Liver (tissue), 3 donors: ENCODE measurements at regions not wholly inside any gene's neighbourhood (a gene's known extent, or its start where the extent isn't known, plus 50 kb on each side); places are given as distances from the start of the nearest gene placed in this dataset.

Experiments used
- CTCF ChIP-seq: fragments of 150-350 bp; IDR thresholded peaks from 2 replicates; pipeline ENCODE4 v1.5.1; 2017; ENCODE audit warnings: improper control_type of control experiment, low read depth, low read length; ENCODE audit not compliant: missing input control
- EGR1 ChIP-seq, 2 donors: IDR thresholded peaks; 2 replicates each; pipeline ENCODE4 v1.6.1; 2016 to 2018; ENCODE audit warnings: antibody characterized with exemption in 2 of 2, low read depth in 2 of 2
- GABPA ChIP-seq, 2 donors: IDR thresholded peaks in 1 of 2; conservative IDR thresholded peaks in 1 of 2; 2 replicates each; pipeline ENCODE4 v1.6.1; 2016; ENCODE audit warnings: antibody characterized with exemption in 2 of 2, mild to moderate bottlenecking in 1 of 2, moderate library complexity in 1 of 2
- JUND ChIP-seq, 2 donors: IDR thresholded peaks; 2 replicates each; pipeline ENCODE4 v1.6.1; 2016; ENCODE audit warnings: antibody characterized with exemption in 2 of 2
- RAD21 ChIP-seq, 2 donors: IDR thresholded peaks; 2 replicates each; pipeline ENCODE4 v1.6.1; 2016; ENCODE audit warnings: antibody characterized with exemption in 2 of 2, mild to moderate bottlenecking in 2 of 2
- SP1 ChIP-seq: IDR thresholded peaks from 2 replicates; pipeline ENCODE4 v1.6.1; 2018; ENCODE audit warnings: antibody characterized with exemption, mild to moderate bottlenecking
- YY1 ChIP-seq: IDR thresholded peaks from 2 replicates; pipeline ENCODE4 v1.6.1; 2016; ENCODE audit warnings: antibody characterized with exemption, mild to moderate bottlenecking
- ZBTB33 ChIP-seq: IDR thresholded peaks from 2 replicates; pipeline ENCODE4 v1.6.1; 2016; ENCODE audit warnings: antibody characterized with exemption
- TF ChIP-seq, protein P1 (sequence below): IDR thresholded peaks from 2 replicates; pipeline ENCODE4 v1.6.1; 2016; ENCODE audit warnings: antibody characterized with exemption
- TF ChIP-seq, protein P2 (sequence below): IDR thresholded peaks from 2 replicates; pipeline ENCODE4 v1.6.1; 2016; ENCODE audit warnings: antibody characterized with exemption
- TF ChIP-seq, protein P3 (sequence below): IDR thresholded peaks from 2 replicates; pipeline ENCODE4 v1.6.1; 2016; ENCODE audit warnings: antibody characterized with exemption, mild to moderate bottlenecking
- donor health status: healthy.
- donor health status: healthy.

- no peak for TF ChIP-seq CTCF
- TF ChIP-seq, protein P1, sequence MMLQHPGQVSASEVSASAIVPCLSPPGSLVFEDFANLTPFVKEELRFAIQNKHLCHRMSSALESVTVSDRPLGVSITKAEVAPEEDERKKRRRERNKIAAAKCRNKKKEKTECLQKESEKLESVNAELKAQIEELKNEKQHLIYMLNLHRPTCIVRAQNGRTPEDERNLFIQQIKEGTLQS = no peak
- no peak for TF ChIP-seq EGR1 (IDR thresholded peaks at IDR 0.05; ENCODE audit: low read depth in 2 of 2)
- TF ChIP-seq, protein P2, sequence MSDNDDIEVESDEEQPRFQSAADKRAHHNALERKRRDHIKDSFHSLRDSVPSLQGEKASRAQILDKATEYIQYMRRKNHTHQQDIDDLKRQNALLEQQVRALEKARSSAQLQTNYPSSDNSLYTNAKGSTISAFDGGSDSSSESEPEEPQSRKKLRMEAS = no peak
- TF ChIP-seq, protein P3, sequence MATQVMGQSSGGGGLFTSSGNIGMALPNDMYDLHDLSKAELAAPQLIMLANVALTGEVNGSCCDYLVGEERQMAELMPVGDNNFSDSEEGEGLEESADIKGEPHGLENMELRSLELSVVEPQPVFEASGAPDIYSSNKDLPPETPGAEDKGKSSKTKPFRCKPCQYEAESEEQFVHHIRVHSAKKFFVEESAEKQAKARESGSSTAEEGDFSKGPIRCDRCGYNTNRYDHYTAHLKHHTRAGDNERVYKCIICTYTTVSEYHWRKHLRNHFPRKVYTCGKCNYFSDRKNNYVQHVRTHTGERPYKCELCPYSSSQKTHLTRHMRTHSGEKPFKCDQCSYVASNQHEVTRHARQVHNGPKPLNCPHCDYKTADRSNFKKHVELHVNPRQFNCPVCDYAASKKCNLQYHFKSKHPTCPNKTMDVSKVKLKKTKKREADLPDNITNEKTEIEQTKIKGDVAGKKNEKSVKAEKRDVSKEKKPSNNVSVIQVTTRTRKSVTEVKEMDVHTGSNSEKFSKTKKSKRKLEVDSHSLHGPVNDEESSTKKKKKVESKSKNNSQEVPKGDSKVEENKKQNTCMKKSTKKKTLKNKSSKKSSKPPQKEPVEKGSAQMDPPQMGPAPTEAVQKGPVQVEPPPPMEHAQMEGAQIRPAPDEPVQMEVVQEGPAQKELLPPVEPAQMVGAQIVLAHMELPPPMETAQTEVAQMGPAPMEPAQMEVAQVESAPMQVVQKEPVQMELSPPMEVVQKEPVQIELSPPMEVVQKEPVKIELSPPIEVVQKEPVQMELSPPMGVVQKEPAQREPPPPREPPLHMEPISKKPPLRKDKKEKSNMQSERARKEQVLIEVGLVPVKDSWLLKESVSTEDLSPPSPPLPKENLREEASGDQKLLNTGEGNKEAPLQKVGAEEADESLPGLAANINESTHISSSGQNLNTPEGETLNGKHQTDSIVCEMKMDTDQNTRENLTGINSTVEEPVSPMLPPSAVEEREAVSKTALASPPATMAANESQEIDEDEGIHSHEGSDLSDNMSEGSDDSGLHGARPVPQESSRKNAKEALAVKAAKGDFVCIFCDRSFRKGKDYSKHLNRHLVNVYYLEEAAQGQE = no peak
- no peak for TF ChIP-seq YY1
- no peak for TF ChIP-seq RAD21 (IDR thresholded peaks at IDR 0.05)
- no peak for TF ChIP-seq JUND (IDR thresholded peaks at IDR 0.05)
- TF ChIP-seq SP1 = no peak
- TF ChIP-seq GABPA (IDR thresholded peaks at IDR 0.05 in 1 of 2, conservative IDR thresholded peaks at IDR 0.05 in 1 of 2) = no peak
- TF ChIP-seq ZBTB33 = no peak
Measured at GRCh38 chr9:26412446-26412845, 480.2 kb downstream of the CAAP1 start.
